ENCODE measurements at regions not wholly inside any gene's neighbourhood (a gene's known extent, or its start where the extent isn't known, plus 50 kb on each side); places are given as distances from the start of the nearest gene placed in this dataset.
A peak's percentile ranks its signal among the peaks of the same experiment; 100 is the strongest.

GRCh38 chr20:21623781-21624094, 81.7 kb upstream of the PAX1 start:
- H3K4me3 ChIP-seq (ENCODE audit: low read depth, low read length), result no peak overlapping the region
- TF ChIP-seq, protein P1, sequence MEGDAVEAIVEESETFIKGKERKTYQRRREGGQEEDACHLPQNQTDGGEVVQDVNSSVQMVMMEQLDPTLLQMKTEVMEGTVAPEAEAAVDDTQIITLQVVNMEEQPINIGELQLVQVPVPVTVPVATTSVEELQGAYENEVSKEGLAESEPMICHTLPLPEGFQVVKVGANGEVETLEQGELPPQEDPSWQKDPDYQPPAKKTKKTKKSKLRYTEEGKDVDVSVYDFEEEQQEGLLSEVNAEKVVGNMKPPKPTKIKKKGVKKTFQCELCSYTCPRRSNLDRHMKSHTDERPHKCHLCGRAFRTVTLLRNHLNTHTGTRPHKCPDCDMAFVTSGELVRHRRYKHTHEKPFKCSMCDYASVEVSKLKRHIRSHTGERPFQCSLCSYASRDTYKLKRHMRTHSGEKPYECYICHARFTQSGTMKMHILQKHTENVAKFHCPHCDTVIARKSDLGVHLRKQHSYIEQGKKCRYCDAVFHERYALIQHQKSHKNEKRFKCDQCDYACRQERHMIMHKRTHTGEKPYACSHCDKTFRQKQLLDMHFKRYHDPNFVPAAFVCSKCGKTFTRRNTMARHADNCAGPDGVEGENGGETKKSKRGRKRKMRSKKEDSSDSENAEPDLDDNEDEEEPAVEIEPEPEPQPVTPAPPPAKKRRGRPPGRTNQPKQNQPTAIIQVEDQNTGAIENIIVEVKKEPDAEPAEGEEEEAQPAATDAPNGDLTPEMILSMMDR (IDR thresholded peaks at IDR 0.05; ENCODE audit: low read depth, low read length), result no peak

DNA sequence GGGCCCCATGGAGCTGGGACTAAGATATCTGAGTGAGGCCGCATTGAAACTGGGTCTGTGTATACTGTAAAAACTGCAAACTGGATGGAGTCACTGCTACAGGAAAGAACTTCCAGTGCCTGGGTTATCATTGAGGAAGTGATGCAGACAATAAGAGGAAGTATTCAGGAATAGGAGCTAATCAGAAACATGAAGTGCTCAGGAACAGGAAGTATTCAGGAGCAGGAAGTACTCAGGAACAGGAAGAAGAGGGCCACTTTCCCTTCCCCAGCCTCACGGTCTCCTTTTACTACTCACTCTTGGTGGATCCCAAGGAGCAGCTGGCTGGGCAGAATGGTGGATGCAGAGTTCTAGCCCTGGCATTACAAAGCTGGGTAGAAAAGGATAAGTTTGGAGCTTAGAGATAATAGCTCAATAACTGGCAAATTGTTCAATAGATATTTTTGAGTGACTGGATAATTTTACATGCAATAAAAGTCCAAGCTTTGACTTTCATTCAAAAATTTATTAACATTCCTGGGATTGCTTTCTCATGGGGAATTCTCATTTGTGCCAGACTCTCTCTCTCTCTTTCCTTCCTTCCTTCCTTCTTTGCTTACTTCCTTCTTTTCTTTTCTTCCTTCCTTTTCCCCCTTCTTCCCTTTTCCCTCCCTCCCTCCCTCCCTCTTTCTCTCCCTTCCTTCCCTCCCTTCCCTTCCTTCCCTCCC, 82.2 kb upstream of the PAX1 start:
- TF ChIP-seq, protein P1 (IDR thresholded peaks at IDR 0.05; ENCODE audit: low read depth, low read length), result no peak
- no peak overlapping the region for H3K4me3 ChIP-seq (ENCODE audit: low read depth, low read length)

GRCh38 chr20:21622097-21622857, 83.2 kb upstream of the PAX1 start:
- no peak overlapping the region for H3K4me3 ChIP-seq (ENCODE audit: low read depth, low read length)
- TF ChIP-seq, protein P1 (IDR thresholded peaks at IDR 0.05; ENCODE audit: low read depth, low read length), result no peak

- TF ChIP-seq, protein P1 (IDR thresholded peaks at IDR 0.05; ENCODE audit: low read depth, low read length), result no peak
Observed at GRCh38 chr20:21618759-21619416, 86.6 kb upstream of the PAX1 start.

DNA sequence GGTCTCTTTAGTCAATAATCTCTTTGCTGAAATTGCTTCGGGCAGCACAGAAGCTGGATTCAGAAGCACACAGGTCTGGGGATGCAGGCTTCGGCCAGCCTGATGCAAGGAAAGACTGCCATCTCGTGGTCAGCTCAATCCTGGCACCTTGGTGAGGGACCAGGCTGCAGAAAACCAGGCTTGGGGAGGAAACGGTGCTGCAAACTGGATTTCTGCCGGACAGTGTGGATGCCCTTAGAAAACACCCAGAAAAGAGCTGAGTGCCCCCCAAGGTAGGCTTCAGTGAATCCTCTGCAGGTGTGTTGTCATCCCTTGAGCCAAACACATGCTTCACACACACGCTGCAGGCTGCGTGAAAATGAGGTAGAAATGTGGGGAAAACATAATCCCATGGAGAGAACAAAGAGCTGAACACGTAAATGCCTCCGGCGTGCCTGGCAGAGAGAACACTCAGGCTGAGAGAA, 89.8 kb upstream of the PAX1 start:
- TF ChIP-seq, protein P1 (IDR thresholded peaks at IDR 0.05; ENCODE audit: low read depth, low read length), result peak; percentile 59
- no peak overlapping the region for H3K4me3 ChIP-seq (ENCODE audit: low read depth, low read length)

More at GRCh38 chr20:21618759-21619416, 86.6 kb upstream of the PAX1 start:
- no peak overlapping the region for H3K4me3 ChIP-seq (ENCODE audit: low read depth, low read length)

DNA sequence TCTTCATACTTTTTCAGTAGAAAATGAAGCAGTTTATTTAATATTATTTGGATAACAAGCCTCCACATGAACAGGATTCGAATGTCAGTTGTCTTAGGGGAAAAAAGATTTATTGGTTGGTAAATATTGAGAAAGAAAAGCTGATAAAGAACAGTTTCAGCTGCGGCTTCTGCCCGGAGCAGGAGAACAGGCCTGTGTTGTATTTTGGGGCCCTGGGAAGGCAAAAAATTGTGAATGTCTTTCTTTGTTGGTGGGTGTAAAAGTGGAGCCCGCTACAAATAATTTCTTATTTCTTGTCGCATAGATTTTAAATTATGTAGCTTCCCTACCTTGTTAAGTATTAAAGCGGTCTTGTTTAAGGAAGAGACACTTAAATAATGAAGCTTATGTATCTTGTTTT, 90.5 kb upstream of the PAX1 start:
- TF ChIP-seq, protein P1 (IDR thresholded peaks at IDR 0.05; ENCODE audit: low read depth, low read length), result no peak
- H3K4me3 ChIP-seq (ENCODE audit: low read depth, low read length), result no peak overlapping the region

DNA sequence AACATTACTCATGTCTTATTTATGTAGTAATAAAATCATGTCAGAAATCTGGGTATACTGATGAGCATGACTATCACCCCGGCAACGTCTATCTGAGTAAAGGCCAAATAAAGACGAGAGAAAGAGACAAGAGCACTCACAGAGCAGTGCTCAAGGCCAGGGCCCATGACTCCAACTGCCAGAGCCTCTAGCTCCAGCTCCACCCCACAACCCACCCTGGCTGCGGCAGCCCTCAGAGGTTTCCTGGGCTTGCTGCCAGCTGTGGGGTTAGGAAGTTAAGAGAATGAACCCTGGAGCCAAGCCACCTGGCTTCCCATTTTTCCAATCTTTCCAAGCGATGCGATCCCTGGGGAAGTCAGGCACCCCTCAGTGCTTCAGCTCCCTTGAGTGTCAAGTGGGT, 92.0 kb upstream of the PAX1 start:
- H3K4me3 ChIP-seq (ENCODE audit: low read depth, low read length), result no peak overlapping the region
- TF ChIP-seq, protein P1 (IDR thresholded peaks at IDR 0.05; ENCODE audit: low read depth, low read length), result no peak

All from WI38 (cell line).